GM18505 (cell line): ENCODE measurements at regions not wholly inside any gene's neighbourhood (a gene's known extent, or its start where the extent isn't known, plus 50 kb on each side); places are given as distances from the start of the nearest gene placed in this dataset.

Source experiments
- ATAC-seq: cut with Tn5 transposase; IDR thresholded peaks from one replicate; pipeline ENCODE4 v1.9.1; 2021; ENCODE audit not compliant: unreplicated experiment
- POLR2A ChIP-seq: IDR thresholded peaks from 4 replicates; pipeline ENCODE4 v1.6.1; 2011; ENCODE audit warnings: borderline replicate concordance; ENCODE audit not compliant: insufficient read depth, insufficient read length; ENCODE audit errors: extremely low read depth

- ATAC-seq: no peak
- TF ChIP-seq POLR2A: no peak
Measured at GRCh38 chr3:135528413-135529015, 437.0 kb upstream of the PPP2R3A start.

GRCh38 chr3:135532021-135532420 is 433.5 kb upstream of the PPP2R3A start:
- no peak for TF ChIP-seq POLR2A
- no peak for ATAC-seq

GRCh38 chr3:135538123-135538522 is 427.4 kb upstream of the PPP2R3A start:
- no peak for TF ChIP-seq POLR2A
- no peak for ATAC-seq

GRCh38 chr3:135539351-135539750 is 426.2 kb upstream of the PPP2R3A start:
- no peak for TF ChIP-seq POLR2A
- no peak for ATAC-seq

DNA sequence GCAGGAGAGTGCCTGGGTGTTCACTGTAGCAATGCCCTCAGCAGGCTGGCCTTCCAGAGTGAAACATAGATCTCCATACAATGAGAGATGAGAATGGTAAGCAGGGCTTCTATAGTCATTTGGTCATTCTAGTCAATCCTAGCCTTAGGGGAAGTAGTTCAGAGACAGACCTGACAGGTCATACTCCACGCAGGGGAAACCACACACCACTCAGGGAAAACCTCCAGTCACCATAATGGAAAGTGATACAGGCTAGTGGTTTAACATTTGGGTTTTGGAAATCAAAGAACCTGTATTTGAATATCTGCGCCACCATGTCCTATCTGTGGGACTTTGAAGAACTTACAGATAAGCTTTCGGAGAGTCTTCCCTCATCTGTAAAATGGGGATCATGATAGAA is 425.7 kb upstream of the PPP2R3A start:
- no peak for ATAC-seq
- no peak for TF ChIP-seq POLR2A

DNA sequence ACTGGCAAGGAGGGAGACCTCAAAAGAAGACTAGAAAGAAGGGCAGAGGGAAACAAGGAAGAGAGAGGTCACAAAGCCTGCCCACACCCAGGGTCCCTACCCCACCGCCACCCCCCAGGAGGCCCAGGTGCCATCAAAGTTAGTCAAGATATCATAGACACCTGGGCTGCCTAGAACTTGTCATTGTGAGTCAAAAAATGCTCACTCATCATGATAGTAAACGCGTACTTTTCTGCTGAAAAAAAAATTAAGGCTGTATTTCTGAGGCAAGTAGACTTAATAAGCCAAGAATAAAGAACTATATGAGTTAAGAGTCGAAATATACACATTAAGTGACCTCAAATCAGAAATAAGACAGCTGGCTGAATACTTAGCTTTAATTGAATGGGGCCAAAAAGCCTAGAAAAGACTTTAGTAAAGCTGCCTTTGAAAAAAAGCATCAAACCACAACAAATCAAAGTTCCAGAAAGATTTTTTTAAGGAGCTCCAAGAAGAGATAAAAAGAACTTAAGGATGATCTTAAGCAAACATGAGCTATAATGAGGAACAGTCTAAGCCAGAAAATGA is 415.5 kb upstream of the PPP2R3A start:
- TF ChIP-seq POLR2A: no peak
- ATAC-seq: no peak

DNA sequence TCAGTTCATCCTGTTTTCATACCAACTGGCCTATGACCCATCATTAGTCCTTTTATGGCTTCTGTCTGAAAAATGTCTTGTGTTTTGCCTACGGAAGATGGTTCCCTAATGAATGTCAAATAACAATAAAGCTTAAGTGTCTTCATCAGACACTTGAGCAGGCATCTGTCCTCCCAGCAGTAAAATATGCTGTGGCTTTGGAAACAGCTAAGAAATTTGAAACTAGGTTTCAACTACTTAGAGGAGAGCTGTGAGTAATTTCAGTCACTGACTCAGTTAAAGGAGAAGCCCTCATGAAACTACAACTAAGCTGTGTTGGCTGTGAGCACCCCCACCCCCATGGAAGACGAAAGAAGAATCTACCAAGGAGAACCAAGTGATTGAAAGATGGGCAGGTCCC is 409.4 kb upstream of the PPP2R3A start:
- no peak for TF ChIP-seq POLR2A
- ATAC-seq: no peak

DNA sequence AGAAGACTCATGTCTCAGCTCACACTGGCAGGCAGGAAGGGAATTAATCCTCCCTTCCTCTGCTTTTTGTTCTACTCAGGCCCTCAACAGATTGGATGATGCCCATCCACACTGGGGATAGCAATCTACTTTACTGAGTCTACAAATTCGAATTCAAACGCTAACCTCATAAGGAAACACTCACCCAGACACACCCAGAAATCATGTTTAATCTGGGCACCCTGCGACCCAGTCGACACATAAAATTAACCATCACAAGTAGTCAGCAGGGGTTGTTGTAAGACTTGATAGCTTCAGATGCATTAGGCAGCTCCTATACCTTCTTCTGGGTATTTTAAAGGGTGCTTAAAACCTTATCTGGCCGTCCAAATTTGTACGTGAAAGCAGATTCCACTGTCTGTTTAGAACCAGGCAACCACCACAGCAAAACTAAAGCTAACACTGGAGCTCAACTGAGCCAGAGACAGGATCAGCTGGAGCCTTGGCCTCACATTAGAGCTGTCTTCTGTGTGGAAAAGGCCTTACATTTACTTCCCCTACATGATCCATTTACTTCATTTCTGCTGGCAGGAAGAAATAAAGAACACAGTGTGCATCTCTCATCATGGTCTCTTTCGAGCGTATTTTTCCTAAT is 407.3 kb upstream of the PPP2R3A start:
- ATAC-seq: no peak
- no peak for TF ChIP-seq POLR2A

DNA sequence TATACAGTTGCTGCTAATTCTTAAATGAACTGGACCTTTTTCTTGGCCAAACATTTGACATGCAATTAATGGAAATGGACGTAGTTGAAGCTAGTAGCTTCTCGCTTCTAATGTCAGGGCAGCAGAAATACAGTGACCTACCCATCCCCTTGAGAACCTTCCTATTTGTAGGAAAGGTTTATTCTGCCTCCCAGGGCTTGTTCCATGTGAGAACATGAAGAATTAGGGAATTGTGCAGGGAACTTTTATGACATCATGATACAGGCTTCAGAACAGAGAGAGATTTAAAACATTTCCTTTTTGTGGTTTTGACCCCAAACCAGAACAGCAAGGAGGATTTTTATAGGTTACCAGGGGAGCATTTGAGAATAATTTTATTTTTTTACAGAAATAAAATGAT is 406.6 kb upstream of the PPP2R3A start:
- no peak for TF ChIP-seq POLR2A
- ATAC-seq: no peak

GRCh38 chr3:135559802-135560201 is 405.7 kb upstream of the PPP2R3A start:
- TF ChIP-seq POLR2A: no peak
- no peak for ATAC-seq

- no peak for TF ChIP-seq POLR2A
- no peak for ATAC-seq
Measured at GRCh38 chr3:135560847-135561246, 404.7 kb upstream of the PPP2R3A start.

DNA sequence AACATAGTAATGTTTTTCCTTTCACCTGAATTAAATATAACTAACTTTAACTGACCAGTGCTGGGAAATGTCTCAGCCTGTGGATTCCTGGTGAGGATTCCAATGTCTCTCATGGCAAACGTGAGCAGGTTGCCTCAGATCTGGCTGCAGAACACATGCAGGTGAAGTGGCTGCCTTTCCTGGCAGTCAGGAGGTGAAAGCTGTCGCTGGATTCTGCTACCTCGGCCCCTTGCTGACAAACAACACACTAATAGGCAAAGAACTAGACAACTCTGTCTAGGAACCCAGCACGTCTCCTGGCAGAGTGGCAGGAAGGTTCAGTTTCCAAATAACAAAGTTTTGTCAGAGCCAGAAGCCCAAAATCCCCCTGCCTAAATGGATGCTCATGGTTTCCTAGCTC is 400.8 kb upstream of the PPP2R3A start:
- no peak for ATAC-seq
- no peak for TF ChIP-seq POLR2A

GRCh38 chr3:135565546-135565945 is 400.0 kb upstream of the PPP2R3A start:
- TF ChIP-seq POLR2A: no peak
- ATAC-seq: no peak

GRCh38 chr3:135567223-135567622 is 398.3 kb upstream of the PPP2R3A start:
- no peak for ATAC-seq
- no peak for TF ChIP-seq POLR2A
